Cardiac muscle cell (in vitro differentiated cells and primary cell): ENCODE measurements at regions not wholly inside any gene's neighbourhood (a gene's known extent, or its start where the extent isn't known, plus 50 kb on each side); places are given as distances from the start of the nearest gene placed in this dataset.

Experiments used
- DNase-seq, 2 donors: peaks; one replicate each; pipeline versions ENCODE4 v3.0.0 to v3.0.0-alpha.2; 2010 to 2017; ENCODE audit warnings: low read depth in 1 of 2, low spot score in 1 of 2
- H3K27ac ChIP-seq: fragments of 200-600 bp; sonication (generic); 2 replicates; pipeline ENCODE4 v1.5.1; 2016
- H3K27me3 ChIP-seq: fragments of 200-600 bp; sonication (generic); 2 replicates; pipeline ENCODE4 v1.6.0; 2016; ENCODE audit warnings: control low read depth
- H3K36me3 ChIP-seq: fragments of 200-600 bp; sonication (generic); 2 replicates; pipeline ENCODE4 v1.5.1; 2016; ENCODE audit warnings: control low read depth
- H3K4me1 ChIP-seq: fragments of 200-600 bp; sonication (generic); 2 replicates; pipeline ENCODE4 v1.8.1; 2017; ENCODE audit warnings: low read depth, mild to moderate bottlenecking, mixed run types
- H3K4me3 ChIP-seq: fragments of 200-600 bp; sonication (generic); 2 replicates; pipeline ENCODE4 v1.5.1; 2016; ENCODE audit warnings: mild to moderate bottlenecking
- H3K9me3 ChIP-seq: fragments of 200-600 bp; sonication (generic); 2 replicates; pipeline ENCODE4 v1.5.1; 2017; ENCODE audit warnings: low read depth, mild to moderate bottlenecking, control low read depth
- CTCF ChIP-seq: IDR thresholded peaks from 2 replicates; pipeline ENCODE4 v1.5.1; 2012; ENCODE audit warnings: low read depth, mild to moderate bottlenecking, low read length

GRCh38 chr6:50102676-50103075 is 52.9 kb upstream of the DEFB112 start:
- Histone ChIP-seq H3K4me3 (no peak overlapping the region), H3K27me3 (no peaks in the 10 kb centered on the region), H3K4me1 (peaks cover 11% of the 10 kb centered on the region), H3K36me3 (no peaks in the 10 kb centered on the region), H3K27ac (no peak overlapping the region), H3K9me3 (no peaks in the 10 kb centered on the region)
- no peak for TF ChIP-seq CTCF
- DNase-seq, result no peak

DNA sequence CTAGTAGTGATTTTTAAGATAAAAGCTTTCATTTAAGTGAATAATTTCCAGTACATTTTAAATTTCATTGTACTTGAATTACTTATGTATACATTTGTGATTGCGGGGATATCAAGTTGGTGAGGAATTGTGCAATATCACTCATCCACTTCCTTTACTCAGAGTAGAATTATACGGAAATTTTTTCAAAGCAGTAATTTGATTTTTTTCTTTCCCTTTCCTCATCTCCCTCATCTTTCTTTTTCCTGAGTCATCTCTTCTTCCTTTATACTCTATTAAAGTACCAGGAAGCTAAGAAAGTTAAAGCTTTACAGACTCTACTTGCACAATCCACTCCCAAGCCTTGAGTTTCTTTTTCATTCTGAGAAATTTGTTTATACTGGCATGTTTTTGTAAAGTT is 60.9 kb upstream of the DEFB112 start:
- Histone ChIP-seq H3K4me1 (peaks cover 11% of the 10 kb centered on the region), H3K9me3 (no peaks in the 10 kb centered on the region), H3K27ac (no peak overlapping the region), H3K4me3 (no peak overlapping the region), H3K36me3 (no peaks in the 10 kb centered on the region), H3K27me3 (no peaks in the 10 kb centered on the region)
- no peak for DNase-seq
- no peak for TF ChIP-seq CTCF

DNA sequence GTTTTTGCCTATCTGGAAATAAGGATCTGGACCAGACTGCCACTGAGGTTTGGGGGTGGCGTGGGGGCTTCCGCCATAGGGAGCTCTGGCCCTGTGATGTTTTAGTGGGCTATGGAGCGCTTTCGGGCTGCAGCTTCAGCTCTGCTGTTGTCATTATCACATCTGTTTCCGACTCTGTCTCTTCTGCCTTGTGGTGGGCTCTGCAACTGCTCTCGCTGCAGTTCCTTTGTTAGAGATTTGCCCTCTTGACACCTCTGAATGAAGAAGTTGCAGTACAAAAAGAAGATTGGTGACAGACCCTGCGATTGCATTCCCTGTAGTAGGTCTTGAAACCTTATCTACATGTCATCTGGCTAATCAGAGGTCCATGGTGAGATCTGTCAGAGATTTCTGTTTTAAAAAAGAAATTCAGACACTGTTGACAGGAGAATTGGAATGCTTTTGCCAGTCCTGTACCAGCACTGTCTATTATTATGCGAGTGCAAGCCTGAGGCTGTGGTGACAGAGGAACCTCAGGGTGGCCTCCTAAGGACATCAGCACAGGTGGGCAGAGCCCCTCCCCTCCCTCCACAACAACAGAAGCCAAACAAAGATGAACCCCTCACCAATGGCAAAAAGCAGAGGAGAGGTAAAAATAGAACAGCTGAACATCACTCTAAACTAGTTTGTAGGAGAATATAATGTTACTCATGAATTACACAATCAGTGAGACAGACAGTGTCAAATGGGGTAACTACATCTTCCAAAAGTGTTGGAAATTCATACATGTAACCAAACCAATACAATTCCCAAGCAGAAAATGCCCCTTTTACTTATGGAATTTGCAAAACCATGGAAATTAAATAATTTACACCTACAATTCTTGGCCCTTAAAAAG is 63.5 kb upstream of the DEFB112 start:
- no peaks in the 10 kb centered on the region for H3K27me3 ChIP-seq
- H3K9me3 ChIP-seq, result no peaks in the 10 kb centered on the region
- DNase-seq, result no peak
- peaks cover 19% of the 10 kb centered on the region for H3K4me1 ChIP-seq
- H3K36me3 ChIP-seq, result no peaks in the 10 kb centered on the region
- no peak for TF ChIP-seq CTCF
- H3K27ac ChIP-seq, result no peak overlapping the region
- H3K4me3 ChIP-seq, result no peak overlapping the region

- Histone ChIP-seq H3K27ac (no peak overlapping the region), H3K27me3 (no peaks in the 10 kb centered on the region), H3K4me3 (no peak overlapping the region), H3K36me3 (no peaks in the 10 kb centered on the region), H3K9me3 (no peaks in the 10 kb centered on the region), H3K4me1 (peaks cover 19% of the 10 kb centered on the region)
- DNase-seq, result no peak
- no peak for TF ChIP-seq CTCF
Measured at GRCh38 chr6:50116390-50116789, 66.7 kb upstream of the DEFB112 start.

GRCh38 chr6:50116797-50117542 is 67.2 kb upstream of the DEFB112 start:
- no peak for DNase-seq
- no peaks in the 10 kb centered on the region for H3K36me3 ChIP-seq
- no peaks in the 10 kb centered on the region for H3K9me3 ChIP-seq
- TF ChIP-seq CTCF, result no peak
- no peak overlapping the region for H3K4me3 ChIP-seq
- H3K4me1 ChIP-seq, result peaks cover 19% of the 10 kb centered on the region
- H3K27ac ChIP-seq, result no peak overlapping the region
- H3K27me3 ChIP-seq, result no peaks in the 10 kb centered on the region
